WERI-Rb-1 (cell line): ENCODE measurements at regions not wholly inside any gene's neighbourhood (a gene's known extent, or its start where the extent isn't known, plus 50 kb on each side); places are given as distances from the start of the nearest gene placed in this dataset.

Source experiments
- DNase-seq: peaks from one replicate; pipeline ENCODE4 v3.0.0-alpha.2; 2020
- H3K27ac ChIP-seq: fragments of 250-450 bp; sonication (Bioruptor Pico); 2 replicates; pipeline ENCODE4 v1.5.1; 2020; ENCODE audit warnings: mild to moderate bottlenecking, moderate library complexity
- H3K27me3 ChIP-seq: fragments of 250-450 bp; sonication (Bioruptor Pico); 2 replicates; pipeline ENCODE4 v1.5.1; 2021; ENCODE audit warnings: mild to moderate bottlenecking, low read depth, moderate library complexity; ENCODE audit not compliant: insufficient read depth, severe bottlenecking
- H3K36me3 ChIP-seq: fragments of 250-450 bp; sonication (Bioruptor Pico); 2 replicates; pipeline ENCODE4 v1.5.1; 2020; ENCODE audit warnings: mild to moderate bottlenecking, moderate library complexity
- H3K4me3 ChIP-seq: 2 replicates; pipeline ENCODE4 v1.5.1; 2011; ENCODE audit warnings: low read depth, mild to moderate bottlenecking, control low read depth, low read length
- H3K9me3 ChIP-seq: fragments of 250-450 bp; sonication (Bioruptor Pico); 2 replicates; pipeline ENCODE4 v1.5.1; 2021; ENCODE audit warnings: mild to moderate bottlenecking, moderate library complexity; ENCODE audit not compliant: severe bottlenecking
- TF ChIP-seq, protein P1 (sequence below): IDR thresholded peaks from 2 replicates; pipeline ENCODE4 v1.5.1; 2011; ENCODE audit warnings: low read depth, mild to moderate bottlenecking, control low read depth, inconsistent platforms, low read length

DNA sequence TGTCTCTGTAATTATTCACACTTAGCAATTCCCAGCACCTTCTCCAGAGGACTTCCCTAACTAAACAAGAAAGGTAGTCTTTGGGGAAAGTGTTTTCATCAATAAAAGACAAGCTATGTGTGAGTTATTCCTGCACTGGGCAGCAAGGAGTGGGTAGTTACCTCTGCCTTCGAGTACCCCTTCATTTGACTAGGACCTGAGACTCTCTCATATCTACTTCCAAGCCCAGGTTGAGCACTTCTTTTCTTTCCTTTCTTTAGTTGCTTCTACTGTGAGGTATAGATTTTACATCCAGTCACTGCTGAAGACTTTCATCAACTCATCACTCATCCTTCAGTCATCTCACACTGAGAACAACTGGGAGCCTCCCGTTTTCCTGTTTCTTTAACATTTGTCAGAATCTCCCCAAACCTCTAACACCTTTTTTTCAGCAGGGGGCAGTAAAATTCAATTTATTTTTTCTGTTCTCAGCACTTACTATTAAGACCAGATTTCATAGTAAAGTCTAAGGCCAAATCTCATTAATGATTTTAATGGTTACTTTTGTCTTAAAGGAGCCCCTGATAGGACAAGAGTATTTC is 80.1 kb upstream of the PRSS1 start:
- H3K36me3 ChIP-seq, result no peaks in the 10 kb centered on the region
- TF ChIP-seq, protein P1, sequence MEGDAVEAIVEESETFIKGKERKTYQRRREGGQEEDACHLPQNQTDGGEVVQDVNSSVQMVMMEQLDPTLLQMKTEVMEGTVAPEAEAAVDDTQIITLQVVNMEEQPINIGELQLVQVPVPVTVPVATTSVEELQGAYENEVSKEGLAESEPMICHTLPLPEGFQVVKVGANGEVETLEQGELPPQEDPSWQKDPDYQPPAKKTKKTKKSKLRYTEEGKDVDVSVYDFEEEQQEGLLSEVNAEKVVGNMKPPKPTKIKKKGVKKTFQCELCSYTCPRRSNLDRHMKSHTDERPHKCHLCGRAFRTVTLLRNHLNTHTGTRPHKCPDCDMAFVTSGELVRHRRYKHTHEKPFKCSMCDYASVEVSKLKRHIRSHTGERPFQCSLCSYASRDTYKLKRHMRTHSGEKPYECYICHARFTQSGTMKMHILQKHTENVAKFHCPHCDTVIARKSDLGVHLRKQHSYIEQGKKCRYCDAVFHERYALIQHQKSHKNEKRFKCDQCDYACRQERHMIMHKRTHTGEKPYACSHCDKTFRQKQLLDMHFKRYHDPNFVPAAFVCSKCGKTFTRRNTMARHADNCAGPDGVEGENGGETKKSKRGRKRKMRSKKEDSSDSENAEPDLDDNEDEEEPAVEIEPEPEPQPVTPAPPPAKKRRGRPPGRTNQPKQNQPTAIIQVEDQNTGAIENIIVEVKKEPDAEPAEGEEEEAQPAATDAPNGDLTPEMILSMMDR, result no peak
- no peaks in the 10 kb centered on the region for H3K9me3 ChIP-seq
- DNase-seq, result no peak
- H3K27ac ChIP-seq, result no peak overlapping the region
- H3K27me3 ChIP-seq, result no peaks in the 10 kb centered on the region
- H3K4me3 ChIP-seq, result no peak overlapping the region

DNA sequence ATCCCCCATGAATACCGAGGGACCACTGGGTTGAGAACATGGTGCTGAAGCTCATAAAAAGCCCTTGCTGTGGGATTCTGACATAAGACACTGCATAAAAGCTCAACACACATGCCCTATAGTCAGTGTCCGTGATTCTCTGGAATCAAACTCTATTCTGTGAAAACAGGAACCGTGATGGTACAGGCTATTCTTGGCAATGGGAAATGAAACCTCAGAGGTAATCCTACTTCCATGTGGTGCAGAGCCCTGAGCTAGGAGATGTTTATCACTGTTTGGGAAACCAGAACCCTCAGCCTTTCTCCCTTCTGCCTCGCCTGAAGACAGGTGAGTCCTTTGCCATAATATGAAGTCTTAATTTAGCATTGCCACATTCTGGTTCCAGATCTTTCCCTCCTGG is 80.8 kb upstream of the PRSS1 start:
- Histone ChIP-seq H3K4me3 (no peak overlapping the region), H3K27ac (no peak overlapping the region), H3K27me3 (no peaks in the 10 kb centered on the region), H3K9me3 (no peaks in the 10 kb centered on the region), H3K36me3 (no peaks in the 10 kb centered on the region)
- TF ChIP-seq, protein P1, result no peak
- no peak for DNase-seq

DNA sequence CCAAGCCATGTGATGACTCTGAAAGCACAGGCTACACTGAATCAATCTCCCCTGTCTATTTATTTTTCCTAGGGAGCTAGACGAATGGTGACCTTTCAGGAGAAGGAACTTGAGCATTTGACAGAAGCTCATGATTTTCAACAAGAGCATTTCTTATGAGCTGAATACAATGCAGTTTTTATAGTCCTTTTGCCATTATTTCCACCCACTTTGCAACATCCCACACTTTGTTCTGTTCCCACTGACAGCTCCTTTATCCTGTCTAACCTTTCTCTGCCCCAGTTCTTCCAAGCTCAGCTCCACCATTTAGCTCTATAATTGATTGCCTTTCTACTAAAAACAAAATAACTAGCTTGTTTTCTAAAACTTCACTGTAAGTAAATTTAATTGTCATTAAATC is 91.9 kb upstream of the PRSS1 start:
- TF ChIP-seq, protein P1, result no peak
- H3K36me3 ChIP-seq, result no peaks in the 10 kb centered on the region
- no peak for DNase-seq
- no peak overlapping the region for H3K27ac ChIP-seq
- H3K27me3 ChIP-seq, result no peaks in the 10 kb centered on the region
- no peaks in the 10 kb centered on the region for H3K9me3 ChIP-seq
- H3K4me3 ChIP-seq, result no peak overlapping the region

DNA sequence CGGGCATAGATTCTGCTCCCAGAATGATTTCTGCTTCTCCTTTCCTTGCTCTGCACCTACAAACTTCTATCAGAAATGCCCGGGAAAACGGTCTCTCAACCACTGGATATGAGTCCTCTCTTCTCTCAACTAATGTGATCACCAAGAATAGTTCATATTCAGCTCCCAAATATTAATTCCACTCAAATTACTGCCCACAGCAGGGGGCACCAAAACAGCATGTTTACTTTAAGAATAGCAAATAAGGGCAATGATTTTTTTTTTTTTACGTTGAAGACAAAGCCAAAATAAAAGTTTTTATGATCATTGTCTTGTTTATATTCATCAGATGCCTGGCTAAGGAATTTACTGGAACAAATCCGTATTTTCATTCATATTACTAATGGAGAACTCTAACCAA is 94.9 kb upstream of the PRSS1 start:
- DNase-seq, result no peak
- Histone ChIP-seq H3K9me3 (no peaks in the 10 kb centered on the region), H3K27me3 (no peaks in the 10 kb centered on the region), H3K4me3 (no peak overlapping the region), H3K27ac (no peak overlapping the region), H3K36me3 (no peaks in the 10 kb centered on the region)
- TF ChIP-seq, protein P1, result no peak

DNA sequence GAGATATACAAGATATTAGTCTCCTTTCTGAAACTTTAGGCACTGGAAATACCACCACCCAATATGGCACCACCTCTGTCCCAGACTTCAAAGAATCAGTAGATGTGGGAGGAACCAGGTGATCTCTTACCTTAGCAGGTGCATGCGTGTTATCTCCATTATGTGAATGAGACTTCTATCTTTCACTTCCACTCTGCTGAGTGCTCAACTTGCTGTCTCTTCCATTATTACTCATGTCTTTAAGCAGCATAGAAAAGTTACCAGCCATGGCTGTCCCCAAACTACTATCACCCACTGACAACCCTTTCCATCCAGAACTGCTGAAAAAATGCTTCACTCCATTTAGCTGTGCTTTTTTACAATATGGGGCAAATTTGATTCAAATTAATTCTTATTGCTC is 101.5 kb upstream of the PRSS1 start:
- TF ChIP-seq, protein P1, result no peak

More for the DNA sequence above, 101.5 kb upstream of the PRSS1 start:
- no peaks in the 10 kb centered on the region for H3K36me3 ChIP-seq
- no peak overlapping the region for H3K27ac ChIP-seq
- no peaks in the 10 kb centered on the region for H3K27me3 ChIP-seq
- no peak overlapping the region for H3K4me3 ChIP-seq
- no peak for DNase-seq
- no peaks in the 10 kb centered on the region for H3K9me3 ChIP-seq
